ENCODE measurements at regions not wholly inside any gene's neighbourhood (a gene's known extent, or its start where the extent isn't known, plus 50 kb on each side); places are given as distances from the start of the nearest gene placed in this dataset.

GRCh38 chr2:167607211-167607610, 640.2 kb downstream of the STK39 start:
- DNase-seq (ENCODE audit: low read depth, low spot score) (no peak), ATAC-seq (no peak)
- ChIA-PET CTCF (no interaction called here), POLR2A (no interaction called here)
- intact Hi-C loops (cut with micrococcal nuclease; ENCODE audit: unreplicated experiment) (no loop called here), in situ Hi-C loops (cut with HindIII; ENCODE audit: low pct_unique_long_range_greater_than_20kb, low sequenced_read_pairs) (no loop called here)
- Histone ChIP-seq H3K4me3 (ENCODE audit: low read depth in 2 of 2, low read length in 2 of 2) (no peak overlapping the region), H3K9me3 (ENCODE audit: control insufficient read depth, insufficient read depth, low read depth, low read length) (no peaks in the 10 kb centered on the region), H3K36me3 (ENCODE audit: control insufficient read depth, insufficient read depth, low read length) (no peaks in the 10 kb centered on the region), H3K4me1 (ENCODE audit: control insufficient read depth, insufficient read depth, low read length) (no peaks in the 10 kb centered on the region), H3K27ac (ENCODE audit: low read length) (no peak overlapping the region), H3K27me3 (ENCODE audit: control insufficient read depth, insufficient read depth, low read length) (no peaks in the 10 kb centered on the region)
- BruUV-seq (replicated peaks), result no TSS peak
- no peak for TF ChIP-seq SIN3A (IDR thresholded peaks at IDR 0.05; ENCODE audit: borderline replicate concordance, insufficient read depth, low read depth, low read length)
- TF ChIP-seq CTCF (IDR thresholded peaks at IDR 0.05), result no peak
- no peak for TF ChIP-seq POLR2AphosphoS5 (IDR thresholded peaks at IDR 0.05; ENCODE audit: low read depth, low read length)
- TF ChIP-seq TCF7L2 (IDR thresholded peaks at IDR 0.05; ENCODE audit: low read depth, low read length), result no peak
- no peak for TF ChIP-seq REST (IDR thresholded peaks at IDR 0.05; ENCODE audit: insufficient read depth in 1 of 2, low read depth in 2 of 2, low read length in 1 of 2)

GRCh38 chr2:167602122-167602521, 645.3 kb downstream of the STK39 start:
- BruUV-seq (replicated peaks), result no TSS peak
- ATAC-seq, result no peak

More at GRCh38 chr2:167602122-167602521, 645.3 kb downstream of the STK39 start:
- Histone ChIP-seq H3K9me3 (ENCODE audit: control insufficient read depth, insufficient read depth, low read depth, low read length) (no peaks in the 10 kb centered on the region), H3K27ac (ENCODE audit: low read length) (no peak overlapping the region), H3K27me3 (ENCODE audit: control insufficient read depth, insufficient read depth, low read length) (no peaks in the 10 kb centered on the region), H3K4me3 (ENCODE audit: low read depth in 2 of 2, low read length in 2 of 2) (no peak overlapping the region), H3K36me3 (ENCODE audit: control insufficient read depth, insufficient read depth, low read length) (no peaks in the 10 kb centered on the region), H3K4me1 (ENCODE audit: control insufficient read depth, insufficient read depth, low read length) (no peaks in the 10 kb centered on the region)
- in situ Hi-C loops (cut with HindIII; ENCODE audit: low pct_unique_long_range_greater_than_20kb, low sequenced_read_pairs) (no loop called here), intact Hi-C loops (cut with micrococcal nuclease; ENCODE audit: unreplicated experiment) (no loop called here)
- no peak for DNase-seq (ENCODE audit: low read depth, low spot score)
- TF ChIP-seq REST (IDR thresholded peaks at IDR 0.05; ENCODE audit: insufficient read depth in 1 of 2, low read depth in 2 of 2, low read length in 1 of 2), result no peak
- TF ChIP-seq TCF7L2 (IDR thresholded peaks at IDR 0.05; ENCODE audit: low read depth, low read length), result no peak
- TF ChIP-seq CTCF (IDR thresholded peaks at IDR 0.05), result no peak
- TF ChIP-seq POLR2AphosphoS5 (IDR thresholded peaks at IDR 0.05; ENCODE audit: low read depth, low read length), result no peak
- no peak for TF ChIP-seq SIN3A (IDR thresholded peaks at IDR 0.05; ENCODE audit: borderline replicate concordance, insufficient read depth, low read depth, low read length)
- POLR2A ChIA-PET, result no interaction called here
- CTCF ChIA-PET, result no interaction called here
